ENCODE measurements at regions not wholly inside any gene's neighbourhood (a gene's known extent, or its start where the extent isn't known, plus 50 kb on each side); places are given as distances from the start of the nearest gene placed in this dataset.

- DNase-seq (ENCODE audit: low read depth in 1 of 2, low spot score in 1 of 2) = no peak
These were observed 462.1 kb upstream of the ATP2B1 start for GRCh38 chr12:90170740-90171139.

GRCh38 chr12:90167518-90168208 lies 459.0 kb upstream of the ATP2B1 start:
- DNase-seq (ENCODE audit: low read depth in 1 of 2, low spot score in 1 of 2) = no peak

- DNase-seq (ENCODE audit: low read depth in 1 of 2, low spot score in 1 of 2) = no peak
These were observed 458.0 kb upstream of the ATP2B1 start for GRCh38 chr12:90166671-90167070.

GRCh38 chr12:90166012-90166411 lies 457.4 kb upstream of the ATP2B1 start:
- DNase-seq (ENCODE audit: low read depth in 1 of 2, low spot score in 1 of 2) = no peak

- no peak for DNase-seq (ENCODE audit: low read depth in 1 of 2, low spot score in 1 of 2)
These were observed 455.3 kb upstream of the ATP2B1 start for GRCh38 chr12:90163975-90164374.

GRCh38 chr12:90153827-90154226 lies 445.2 kb upstream of the ATP2B1 start:
- DNase-seq (ENCODE audit: low read depth in 1 of 2, low spot score in 1 of 2) = no peak

GRCh38 chr12:90152897-90153624 lies 444.4 kb upstream of the ATP2B1 start:
- DNase-seq (ENCODE audit: low read depth in 1 of 2, low spot score in 1 of 2) = no peak

- no peak for DNase-seq (ENCODE audit: low read depth in 1 of 2, low spot score in 1 of 2)
These were observed 442.9 kb upstream of the ATP2B1 start for GRCh38 chr12:90151491-90152015.

- no peak for DNase-seq (ENCODE audit: low read depth in 1 of 2, low spot score in 1 of 2)
These were observed 440.8 kb upstream of the ATP2B1 start for GRCh38 chr12:90149453-90149852.

- DNase-seq (ENCODE audit: low read depth in 1 of 2, low spot score in 1 of 2) = no peak
These were observed 420.9 kb upstream of the ATP2B1 start for GRCh38 chr12:90129366-90130030.

- no peak for DNase-seq (ENCODE audit: low read depth in 1 of 2, low spot score in 1 of 2)
These were observed 419.9 kb upstream of the ATP2B1 start for GRCh38 chr12:90128526-90128925.

- DNase-seq (ENCODE audit: low read depth in 1 of 2, low spot score in 1 of 2) = no peak
These were observed 417.5 kb upstream of the ATP2B1 start for GRCh38 chr12:90126125-90126524.

GRCh38 chr12:90124914-90125313 lies 416.3 kb upstream of the ATP2B1 start:
- DNase-seq (ENCODE audit: low read depth in 1 of 2, low spot score in 1 of 2) = no peak

- no peak for DNase-seq (ENCODE audit: low read depth in 1 of 2, low spot score in 1 of 2)
These were observed 415.7 kb upstream of the ATP2B1 start for GRCh38 chr12:90124289-90124688.

- no peak for DNase-seq (ENCODE audit: low read depth in 1 of 2, low spot score in 1 of 2)
These were observed 414.0 kb upstream of the ATP2B1 start for GRCh38 chr12:90122681-90123080.

- DNase-seq (ENCODE audit: low read depth in 1 of 2, low spot score in 1 of 2) = no peak
These were observed 412.0 kb upstream of the ATP2B1 start for GRCh38 chr12:90120627-90121026.

GRCh38 chr12:90112666-90113065 lies 404.0 kb upstream of the ATP2B1 start:
- DNase-seq (ENCODE audit: low read depth in 1 of 2, low spot score in 1 of 2) = no peak

- DNase-seq (ENCODE audit: low read depth in 1 of 2, low spot score in 1 of 2) = no peak
These were observed 403.3 kb upstream of the ATP2B1 start for GRCh38 chr12:90111791-90112580.

GRCh38 chr12:90106568-90106967 lies 397.9 kb upstream of the ATP2B1 start:
- no peak for DNase-seq (ENCODE audit: low read depth in 1 of 2, low spot score in 1 of 2)

GRCh38 chr12:90102957-90103652 lies 394.5 kb upstream of the ATP2B1 start:
- no peak for DNase-seq (ENCODE audit: low read depth in 1 of 2, low spot score in 1 of 2)

GRCh38 chr12:90100579-90100978 lies 391.9 kb upstream of the ATP2B1 start:
- DNase-seq (ENCODE audit: low read depth in 1 of 2, low spot score in 1 of 2) = no peak
